Activated naive CD8-positive, alpha-beta T cell treated with anti-CD3 and anti-CD28 coated beads for 36 hours (primary cell): ENCODE measurements at regions not wholly inside any gene's neighbourhood (a gene's known extent, or its start where the extent isn't known, plus 50 kb on each side); places are given as distances from the start of the nearest gene placed in this dataset.

Experiments used
- DNase-seq: peaks from one replicate; pipeline ENCODE4 v3.0.0; 2021
- H3K27ac Mint-ChIP-seq: one replicate; pipeline ENCODE4 v1.8.0; 2022; ENCODE audit warnings: mild to moderate bottlenecking, moderate library complexity, mixed read lengths
- H3K27me3 Mint-ChIP-seq: one replicate; pipeline ENCODE4 v1.8.0; 2022; ENCODE audit warnings: mild to moderate bottlenecking, mixed read lengths
- H3K36me3 Mint-ChIP-seq: one replicate; pipeline ENCODE4 v1.8.0; 2021; ENCODE audit warnings: mild to moderate bottlenecking, mixed read lengths
- H3K4me1 Mint-ChIP-seq: one replicate; pipeline ENCODE4 v1.8.0; 2021; ENCODE audit warnings: mixed read lengths
- H3K4me3 Mint-ChIP-seq: one replicate; pipeline ENCODE4 v1.8.0; 2022; ENCODE audit warnings: mild to moderate bottlenecking, moderate library complexity, mixed read lengths
- H3K9me3 Mint-ChIP-seq: one replicate; pipeline ENCODE4 v1.8.0; 2022; ENCODE audit warnings: mixed read lengths

DNA sequence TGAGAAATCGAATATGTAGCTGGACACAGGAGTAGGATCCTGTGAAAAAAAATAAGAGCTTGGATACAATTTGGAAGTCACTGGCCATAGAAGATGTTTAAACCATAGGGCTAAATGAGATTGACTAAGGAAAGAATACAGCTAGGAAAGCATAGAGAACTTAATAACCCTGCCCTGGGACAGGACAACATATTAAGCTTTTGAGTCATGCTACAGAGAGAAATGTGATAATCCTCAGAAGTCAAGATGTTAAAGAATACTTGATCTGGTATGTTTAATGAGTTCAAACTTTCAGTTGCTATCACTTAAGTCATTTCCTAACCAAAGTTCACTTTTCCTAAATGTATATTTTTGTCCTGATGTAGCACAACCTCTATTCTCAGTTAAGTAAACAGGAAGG, 154.6 kb upstream of the TSHZ2 start:
- H3K4me3 Mint-ChIP-seq, result no peak overlapping the region
- no peak overlapping the region for H3K27ac Mint-ChIP-seq
- H3K36me3 Mint-ChIP-seq, result no peaks in the 10 kb centered on the region
- H3K4me1 Mint-ChIP-seq, result no peaks in the 10 kb centered on the region
- H3K27me3 Mint-ChIP-seq, result no peaks in the 10 kb centered on the region
- H3K9me3 Mint-ChIP-seq, result no peaks in the 10 kb centered on the region
- no peak for DNase-seq

DNA sequence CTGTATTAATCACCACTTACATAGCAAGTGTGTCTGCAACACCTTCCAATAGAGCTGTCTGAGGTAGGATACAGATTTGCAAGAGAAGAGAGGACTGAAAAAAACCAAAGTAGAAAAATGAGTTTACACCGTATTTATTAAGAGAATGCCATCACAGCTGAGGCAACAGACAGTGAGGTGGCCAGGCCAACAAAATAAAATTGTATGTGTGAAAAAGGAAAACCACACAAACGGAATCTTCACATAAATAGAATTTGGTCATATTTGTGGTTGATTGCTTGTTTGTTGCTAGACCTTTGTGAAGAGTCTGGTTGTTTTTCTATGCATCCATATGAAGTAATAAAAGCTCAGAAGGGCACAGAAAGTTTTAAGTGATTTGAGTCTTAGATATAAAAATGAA, 157.8 kb upstream of the TSHZ2 start:
- no peak for DNase-seq
- Mint-ChIP-seq H3K9me3 (no peaks in the 10 kb centered on the region), H3K27me3 (peaks cover 14% of the 10 kb centered on the region), H3K4me1 (no peaks in the 10 kb centered on the region), H3K27ac (no peak overlapping the region), H3K4me3 (no peak overlapping the region), H3K36me3 (no peaks in the 10 kb centered on the region)

DNA sequence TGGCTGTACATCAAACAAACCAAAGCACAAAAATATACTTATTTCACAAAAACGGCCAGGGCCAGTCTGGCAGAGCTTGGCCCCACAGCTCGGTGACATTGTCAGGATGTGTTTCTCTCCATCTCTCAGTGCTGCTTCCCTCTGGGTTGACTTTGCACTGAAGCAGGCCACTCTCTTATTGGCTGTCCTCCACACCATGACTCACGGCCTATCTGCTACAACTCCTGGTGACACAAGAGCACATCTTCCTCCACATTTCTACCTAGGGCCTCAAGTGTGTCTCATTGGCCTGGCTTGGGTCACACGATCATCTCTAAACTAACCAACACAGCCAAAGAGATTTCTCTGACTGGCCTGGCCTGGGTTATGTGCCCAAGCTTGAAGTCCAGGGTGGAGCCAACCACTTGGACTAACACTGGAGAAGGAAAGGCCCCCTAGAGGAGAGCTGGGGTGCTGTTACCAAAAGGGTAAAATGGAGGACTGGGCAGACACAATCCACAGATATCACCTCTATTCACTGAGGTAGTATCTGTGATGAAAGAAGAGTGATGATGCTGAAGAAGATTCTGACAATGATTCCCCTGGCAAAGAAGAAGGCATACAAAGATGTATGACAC, 159.8 kb upstream of the TSHZ2 start:
- H3K36me3 Mint-ChIP-seq, result no peaks in the 10 kb centered on the region
- no peak for DNase-seq
- no peaks in the 10 kb centered on the region for H3K9me3 Mint-ChIP-seq
- H3K27me3 Mint-ChIP-seq, result peaks cover 14% of the 10 kb centered on the region
- H3K4me3 Mint-ChIP-seq, result no peak overlapping the region
- H3K4me1 Mint-ChIP-seq, result no peaks in the 10 kb centered on the region
- no peak overlapping the region for H3K27ac Mint-ChIP-seq

DNA sequence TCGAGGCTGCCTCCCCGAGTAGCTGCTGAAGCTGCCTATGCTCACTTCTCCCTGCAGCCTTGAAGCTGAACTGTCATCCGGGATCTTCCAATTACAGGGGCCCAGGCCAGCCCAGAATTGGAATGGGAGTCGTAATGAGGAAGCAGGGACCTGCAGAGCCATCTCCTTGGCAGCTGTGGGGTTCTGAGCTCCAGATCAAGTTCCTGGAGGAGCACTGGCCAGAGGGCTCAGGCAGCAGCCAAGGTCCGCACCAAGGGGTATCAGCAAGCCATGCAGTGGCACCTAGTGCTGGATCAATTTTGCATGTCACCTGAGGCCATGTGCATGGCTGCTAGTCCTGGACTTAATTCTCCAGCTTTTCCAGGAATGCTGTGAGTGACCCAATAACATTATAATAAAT, 163.2 kb upstream of the TSHZ2 start:
- peaks cover 14% of the 10 kb centered on the region for H3K27me3 Mint-ChIP-seq
- H3K36me3 Mint-ChIP-seq, result no peaks in the 10 kb centered on the region
- no peaks in the 10 kb centered on the region for H3K4me1 Mint-ChIP-seq
- H3K27ac Mint-ChIP-seq, result no peak overlapping the region
- no peak overlapping the region for H3K4me3 Mint-ChIP-seq
- no peaks in the 10 kb centered on the region for H3K9me3 Mint-ChIP-seq
- DNase-seq, result no peak

DNA sequence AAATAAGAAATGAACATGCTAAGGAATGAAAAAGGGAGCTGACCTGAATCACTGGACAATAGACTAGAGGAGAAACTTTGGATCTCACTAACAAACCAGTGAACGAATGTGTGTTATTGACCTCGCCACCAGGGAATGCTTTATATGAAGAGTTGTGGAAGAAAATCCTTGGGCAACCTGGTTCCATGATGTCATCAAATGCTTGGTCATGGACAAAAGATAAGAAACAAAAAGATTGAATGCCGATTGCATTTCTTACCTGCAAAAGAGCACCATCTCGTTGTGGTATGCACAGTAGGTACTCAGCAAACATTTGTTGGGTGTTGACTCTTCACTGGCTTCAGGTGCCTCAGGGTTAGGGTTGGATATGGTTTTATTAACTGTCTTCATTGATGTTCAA, 165.2 kb upstream of the TSHZ2 start:
- Mint-ChIP-seq H3K4me1 (no peaks in the 10 kb centered on the region), H3K27ac (no peak overlapping the region), H3K4me3 (no peak overlapping the region), H3K9me3 (no peaks in the 10 kb centered on the region), H3K27me3 (peaks cover 14% of the 10 kb centered on the region), H3K36me3 (no peaks in the 10 kb centered on the region)
- DNase-seq, result no peak

DNA sequence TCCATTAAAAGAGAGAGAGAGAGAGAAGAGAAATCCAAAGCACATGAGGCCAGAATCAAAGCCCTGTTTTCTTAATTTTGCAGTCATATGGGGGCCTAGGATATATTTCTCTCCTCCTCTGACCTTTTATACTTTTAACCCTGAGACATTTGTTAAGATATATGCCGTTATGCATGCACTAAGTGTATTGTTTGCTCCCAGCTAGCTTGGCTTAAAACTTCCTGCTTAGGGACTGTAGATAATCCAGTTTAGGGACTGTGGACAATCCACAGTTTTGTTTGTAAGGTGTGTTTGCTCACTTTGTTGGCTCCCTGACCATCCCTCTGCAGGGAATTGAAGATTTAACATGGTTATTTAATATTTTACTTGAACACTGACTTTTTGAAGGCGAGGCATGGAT, 166.3 kb upstream of the TSHZ2 start:
- H3K27ac Mint-ChIP-seq, result no peak overlapping the region
- DNase-seq, result no peak
- H3K4me3 Mint-ChIP-seq, result no peak overlapping the region
- H3K27me3 Mint-ChIP-seq, result peaks cover 6% of the 10 kb centered on the region
- no peaks in the 10 kb centered on the region for H3K4me1 Mint-ChIP-seq
- H3K9me3 Mint-ChIP-seq, result no peaks in the 10 kb centered on the region
- H3K36me3 Mint-ChIP-seq, result no peaks in the 10 kb centered on the region

DNA sequence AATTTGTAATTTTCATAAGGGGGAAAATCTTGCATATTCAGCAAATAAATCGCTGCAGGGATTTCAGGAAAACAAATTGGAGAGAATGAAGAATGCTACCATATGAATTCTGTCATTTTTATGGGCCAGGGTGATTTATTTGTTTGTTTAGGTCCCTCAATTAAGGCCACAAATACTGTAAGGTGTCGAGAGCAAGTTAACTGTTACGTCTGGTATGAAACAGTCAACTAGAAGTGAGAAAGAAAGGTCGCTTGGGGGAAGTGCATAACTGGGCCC, 166.9 kb upstream of the TSHZ2 start:
- Mint-ChIP-seq H3K9me3 (no peaks in the 10 kb centered on the region), H3K4me1 (no peaks in the 10 kb centered on the region), H3K27ac (no peak overlapping the region), H3K36me3 (no peaks in the 10 kb centered on the region), H3K4me3 (no peak overlapping the region), H3K27me3 (peaks cover 3% of the 10 kb centered on the region)
- DNase-seq, result no peak

DNA sequence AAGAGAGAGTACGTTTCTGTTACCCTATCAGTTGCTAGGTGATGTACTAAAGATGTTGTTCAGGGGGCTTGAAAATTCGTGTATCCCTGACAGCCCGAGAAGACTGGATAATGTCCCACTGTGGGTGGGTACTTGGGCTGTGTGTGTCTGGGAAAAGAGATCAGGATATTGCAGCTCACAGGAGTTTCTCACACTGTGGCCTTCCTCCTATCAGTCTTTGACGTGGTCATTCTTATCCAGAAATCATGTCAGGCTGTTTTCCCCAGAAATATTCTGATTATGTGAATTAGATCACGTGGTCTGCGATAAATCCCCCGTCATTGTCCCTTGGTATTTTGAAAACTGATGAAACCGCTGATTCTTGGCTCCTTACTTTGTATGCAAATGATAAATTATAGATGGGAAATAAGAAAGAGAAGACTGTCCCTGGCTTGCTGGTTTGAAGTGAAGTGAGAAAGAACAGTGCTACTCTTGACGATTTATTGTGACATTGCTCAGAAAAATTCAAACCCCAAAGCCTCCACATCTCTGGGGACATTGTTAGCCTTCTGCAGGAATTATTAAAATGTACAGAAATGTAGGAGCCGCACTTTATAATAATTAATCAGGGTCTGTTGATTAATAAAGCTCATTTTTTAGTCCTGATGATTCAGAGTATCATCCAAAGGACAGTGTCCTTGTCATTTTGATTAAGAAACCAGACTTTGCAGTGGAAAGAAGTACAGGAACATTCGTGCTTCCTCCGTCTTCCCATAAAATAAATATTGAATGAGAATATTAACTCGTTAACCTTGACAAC, 167.5 kb upstream of the TSHZ2 start:
- Mint-ChIP-seq H3K9me3 (no peaks in the 10 kb centered on the region), H3K4me1 (no peaks in the 10 kb centered on the region), H3K4me3 (no peak overlapping the region)

DNA sequence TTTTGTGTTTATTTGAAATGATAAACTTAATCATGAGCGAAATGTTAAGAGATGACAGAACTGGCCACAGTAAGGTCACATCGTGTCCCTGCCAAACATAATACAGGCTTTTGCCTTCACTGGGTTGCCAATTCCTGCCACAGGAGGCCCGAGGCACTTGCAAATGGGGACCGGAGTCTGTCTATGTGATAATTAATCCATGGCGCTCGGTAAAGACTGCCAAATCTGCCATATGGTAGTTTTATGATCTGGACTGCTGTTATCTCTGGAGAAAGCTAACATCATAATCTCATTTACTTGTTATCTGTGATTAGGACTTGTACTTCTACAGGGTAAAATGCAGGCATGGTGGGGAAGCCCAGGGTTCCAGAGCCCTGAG, 170.5 kb upstream of the TSHZ2 start:
- Mint-ChIP-seq H3K27me3 (no peaks in the 10 kb centered on the region), H3K4me1 (no peaks in the 10 kb centered on the region), H3K9me3 (peaks cover 2% of the 10 kb centered on the region), H3K27ac (no peak overlapping the region), H3K36me3 (no peaks in the 10 kb centered on the region), H3K4me3 (no peak overlapping the region)
- no peak for DNase-seq

More for the DNA sequence above, 167.5 kb upstream of the TSHZ2 start:
- Mint-ChIP-seq H3K27ac (no peak overlapping the region), H3K36me3 (no peaks in the 10 kb centered on the region), H3K27me3 (no peaks in the 10 kb centered on the region)
- DNase-seq, result no peak

DNA sequence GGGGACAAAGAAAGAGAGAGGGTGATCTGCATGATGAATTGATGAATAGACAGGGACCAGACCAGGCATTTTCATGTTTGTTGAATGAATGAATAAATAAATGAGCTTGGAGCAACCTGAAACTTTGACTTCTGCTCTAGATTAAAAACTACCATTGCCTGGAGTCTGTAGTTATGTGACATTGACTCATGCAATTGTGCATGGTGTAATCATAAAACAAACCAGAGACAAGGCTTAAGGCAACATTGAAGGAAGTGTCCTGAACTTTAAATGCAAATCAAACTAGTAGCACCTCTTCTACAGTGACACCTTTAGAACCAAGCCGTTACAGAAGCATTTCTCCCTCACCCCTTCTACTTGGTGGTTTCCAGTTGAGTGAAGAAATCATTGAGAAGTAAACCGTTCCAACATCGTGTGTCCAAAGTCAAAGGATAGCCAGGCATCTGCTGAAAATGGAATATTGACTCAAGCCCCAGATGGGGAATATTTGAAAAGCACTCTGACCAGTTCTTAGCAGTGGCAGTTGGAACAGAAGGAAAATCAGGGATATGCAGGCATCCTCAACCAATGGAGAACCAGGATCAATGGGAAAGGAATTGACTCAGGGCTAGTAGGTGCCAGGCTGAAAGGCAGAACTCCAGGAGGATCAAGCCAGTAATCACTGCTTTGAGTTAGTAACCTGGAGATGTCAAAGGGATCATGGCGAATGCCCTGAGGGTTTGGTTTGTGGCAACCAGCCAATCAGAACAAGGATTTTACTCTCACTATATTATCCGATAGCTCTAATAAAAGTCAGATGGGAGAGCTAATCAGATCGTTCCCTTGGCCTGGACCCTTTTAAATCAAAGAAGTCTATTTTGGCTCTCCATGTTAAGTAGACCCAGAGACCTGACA, 171.2 kb upstream of the TSHZ2 start:
- H3K27me3 Mint-ChIP-seq, result no peaks in the 10 kb centered on the region
- no peak overlapping the region for H3K27ac Mint-ChIP-seq
- peaks cover 2% of the 10 kb centered on the region for H3K9me3 Mint-ChIP-seq
- H3K36me3 Mint-ChIP-seq, result no peaks in the 10 kb centered on the region
- DNase-seq, result no peak
- H3K4me1 Mint-ChIP-seq, result no peaks in the 10 kb centered on the region
- H3K4me3 Mint-ChIP-seq, result no peak overlapping the region

DNA sequence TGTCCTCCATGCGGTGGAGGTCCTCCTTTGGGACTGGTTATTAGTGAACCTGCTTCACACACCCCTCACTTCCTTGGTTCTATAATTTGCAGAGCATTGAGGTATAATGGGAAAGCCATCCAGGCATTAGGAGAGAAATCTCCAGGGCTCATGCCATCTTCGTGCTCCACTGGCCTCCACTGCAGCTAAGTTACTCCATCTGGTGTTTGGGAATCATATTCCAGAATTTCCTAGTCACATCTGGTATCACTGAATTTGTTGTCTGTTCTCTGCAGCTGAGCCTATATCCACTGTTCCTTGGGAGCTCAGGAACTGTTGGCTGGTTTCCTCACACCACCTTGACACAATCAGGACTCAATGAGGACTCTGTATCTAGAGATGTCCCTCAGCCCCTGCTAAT, 173.0 kb upstream of the TSHZ2 start:
- H3K36me3 Mint-ChIP-seq, result no peaks in the 10 kb centered on the region
- no peak overlapping the region for H3K27ac Mint-ChIP-seq
- H3K4me3 Mint-ChIP-seq, result no peak overlapping the region
- H3K4me1 Mint-ChIP-seq, result no peaks in the 10 kb centered on the region
- H3K27me3 Mint-ChIP-seq, result no peaks in the 10 kb centered on the region
- H3K9me3 Mint-ChIP-seq, result peaks cover 2% of the 10 kb centered on the region
- DNase-seq, result no peak

DNA sequence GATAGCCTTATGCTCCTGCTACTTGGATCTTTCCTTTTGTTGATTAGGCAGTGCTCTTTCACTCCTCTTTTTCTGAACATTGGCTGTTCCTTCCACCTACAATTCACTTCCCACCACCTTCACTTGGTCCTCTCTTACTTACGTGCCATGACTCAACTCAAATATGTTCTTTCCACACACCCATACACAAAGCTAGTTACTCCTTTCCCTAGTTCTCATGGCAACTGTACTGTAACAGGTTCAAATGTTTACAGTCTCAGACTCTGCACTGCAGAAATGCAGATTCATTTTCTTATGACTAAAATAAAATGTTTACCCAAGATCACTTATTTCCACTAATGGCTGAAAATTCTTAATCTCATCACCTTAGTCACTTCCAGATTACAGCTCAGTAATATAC, 174.0 kb upstream of the TSHZ2 start:
- H3K4me3 Mint-ChIP-seq, result no peak overlapping the region
- DNase-seq, result no peak
- no peak overlapping the region for H3K27ac Mint-ChIP-seq
- H3K27me3 Mint-ChIP-seq, result no peaks in the 10 kb centered on the region
- H3K9me3 Mint-ChIP-seq, result peaks cover 2% of the 10 kb centered on the region
- H3K4me1 Mint-ChIP-seq, result no peaks in the 10 kb centered on the region
- no peaks in the 10 kb centered on the region for H3K36me3 Mint-ChIP-seq

DNA sequence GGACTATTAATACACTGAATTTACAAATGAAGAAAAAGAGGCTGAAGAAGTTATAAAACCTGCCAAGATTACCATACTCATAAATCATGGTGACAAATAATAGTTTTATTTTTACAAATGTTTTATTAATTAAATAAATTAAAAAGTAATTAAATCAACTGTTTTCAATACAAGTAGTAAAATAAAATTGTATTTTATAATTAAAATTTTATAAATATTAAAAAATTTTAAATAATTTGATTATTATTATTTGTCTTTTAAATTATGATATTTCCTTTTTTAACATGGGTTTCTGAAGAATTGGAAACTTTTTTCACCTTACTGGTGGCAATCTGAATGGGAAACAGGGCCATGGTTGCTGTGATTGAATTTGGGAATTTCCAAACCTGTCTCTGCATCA, 177.3 kb upstream of the TSHZ2 start:
- Mint-ChIP-seq H3K27me3 (no peaks in the 10 kb centered on the region), H3K36me3 (no peaks in the 10 kb centered on the region), H3K27ac (no peak overlapping the region), H3K4me1 (no peaks in the 10 kb centered on the region), H3K4me3 (no peak overlapping the region), H3K9me3 (peaks cover 2% of the 10 kb centered on the region)
- DNase-seq, result no peak

DNA sequence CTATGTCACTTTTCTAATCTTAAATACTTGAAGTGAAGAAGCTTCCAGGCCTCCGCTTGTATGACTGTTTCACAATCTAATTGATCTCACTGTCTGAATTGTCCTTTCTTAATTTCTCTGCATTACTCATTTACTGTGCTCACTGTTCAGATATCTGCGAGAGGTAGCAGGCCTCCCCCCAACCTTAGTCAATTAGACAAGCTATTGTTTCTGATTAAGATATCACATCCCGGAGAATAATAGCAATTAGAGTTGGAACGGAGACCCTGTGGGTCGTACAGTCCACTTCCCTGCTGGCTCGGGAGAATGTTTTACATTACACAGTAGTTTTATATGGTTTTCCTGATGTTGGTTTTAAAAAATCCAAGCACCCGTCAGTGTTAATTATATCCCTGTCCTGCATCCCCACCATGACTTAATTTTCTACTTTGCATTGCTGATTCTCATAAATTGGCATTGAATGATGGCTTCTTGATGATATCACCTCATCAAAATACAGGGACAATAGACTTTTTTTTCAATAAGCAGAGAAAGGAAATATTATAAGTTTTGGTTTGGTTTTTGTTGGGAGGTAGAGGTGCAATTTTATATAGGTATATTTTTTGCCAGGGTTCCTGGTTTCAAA, 178.7 kb upstream of the TSHZ2 start:
- Mint-ChIP-seq H3K27me3 (no peaks in the 10 kb centered on the region), H3K27ac (no peak overlapping the region), H3K36me3 (no peaks in the 10 kb centered on the region), H3K9me3 (peaks cover 2% of the 10 kb centered on the region), H3K4me1 (no peaks in the 10 kb centered on the region), H3K4me3 (no peak overlapping the region)
- no peak for DNase-seq

DNA sequence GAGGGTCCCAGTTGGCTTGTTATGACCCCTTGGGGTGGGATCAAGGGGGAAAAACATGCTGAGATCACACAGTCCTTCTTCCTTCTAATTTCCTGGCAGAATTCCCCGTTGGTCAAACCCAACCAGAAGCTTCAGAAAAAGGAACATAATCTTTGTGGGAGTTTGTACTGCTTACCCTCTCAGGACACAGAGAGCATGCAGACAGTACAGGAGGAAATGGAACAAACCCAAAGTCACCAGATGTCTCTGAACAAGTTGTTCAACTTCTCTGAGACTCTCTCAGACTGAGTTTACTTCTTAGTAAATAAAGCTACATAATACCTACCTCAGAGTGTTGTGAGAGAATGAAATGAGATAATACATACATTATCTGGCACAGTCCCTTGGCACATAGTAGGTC, 181.1 kb upstream of the TSHZ2 start:
- no peak for DNase-seq
- Mint-ChIP-seq H3K27me3 (peaks cover 3% of the 10 kb centered on the region), H3K9me3 (no peaks in the 10 kb centered on the region), H3K4me3 (no peak overlapping the region), H3K4me1 (no peaks in the 10 kb centered on the region), H3K36me3 (no peaks in the 10 kb centered on the region), H3K27ac (no peak overlapping the region)
